Hypothalamus (tissue), 51 donors: ENCODE measurements at regions not wholly inside any gene's neighbourhood (a gene's known extent, or its start where the extent isn't known, plus 50 kb on each side); places are given as distances from the start of the nearest gene placed in this dataset.
A peak's percentile ranks its signal among the peaks of the same experiment; 100 is the strongest.

Source experiments
- DNase-seq, 51 donors: peaks; one replicate each; lab custom pipeline; 2025; lab: John Stamatoyannopoulos, UW

DNA sequence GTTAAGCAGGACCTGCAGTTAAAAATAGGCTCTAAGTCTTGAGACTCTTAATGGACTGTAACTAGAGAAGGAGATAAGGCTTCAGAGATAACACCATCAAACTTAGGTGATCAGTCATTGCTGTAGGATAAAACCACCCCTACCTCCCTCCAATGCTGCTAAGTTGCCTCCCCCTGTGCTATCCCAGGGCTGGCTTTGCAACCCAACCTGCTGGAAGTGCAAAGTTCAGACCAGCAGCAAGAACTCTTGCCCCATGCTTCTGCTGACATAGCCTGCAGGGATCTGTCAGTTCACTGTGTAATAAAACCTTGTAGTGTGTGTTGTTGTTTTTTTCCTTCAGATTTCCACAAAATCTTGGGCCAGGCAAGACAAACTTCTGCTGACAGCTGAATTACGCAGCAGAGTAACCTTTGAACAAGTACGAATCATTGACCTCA lies 57.4 kb upstream of the EPB41L3 start:
- DNase-seq, result no peak

DNA sequence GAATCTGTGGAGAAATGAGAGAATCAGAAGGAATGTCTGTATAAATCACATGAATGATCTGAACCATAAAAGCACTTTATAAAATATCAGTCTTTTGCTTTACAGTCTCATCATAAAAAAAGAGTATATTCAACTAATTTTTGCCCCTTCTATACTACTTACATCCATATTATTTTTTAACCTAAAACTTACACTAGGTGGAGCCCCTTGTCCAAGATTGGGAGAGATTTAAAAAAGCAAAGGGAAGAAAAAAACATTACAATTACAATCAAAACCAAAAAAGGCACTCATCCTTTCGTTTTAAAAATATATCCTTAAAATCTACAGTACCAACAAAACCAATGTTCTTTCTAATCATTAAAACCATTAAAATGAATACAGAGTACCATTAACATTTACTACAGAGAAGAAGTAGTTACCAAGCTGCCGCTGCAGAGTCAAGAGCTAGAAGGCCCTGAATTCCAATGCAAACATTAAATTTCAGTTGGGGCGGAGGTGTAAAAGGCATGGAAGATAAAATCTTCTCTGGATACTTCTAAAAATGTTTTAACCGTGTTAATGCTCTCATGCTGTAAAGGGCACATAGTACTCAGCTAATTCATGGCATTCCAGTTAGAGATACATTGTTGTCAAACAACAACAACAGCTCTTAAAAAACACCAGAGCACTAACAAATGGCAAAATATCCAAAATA lies 56.7 kb upstream of the EPB41L3 start:
- peak in 1 of 51 donors; percentile 13 for DNase-seq

DNA sequence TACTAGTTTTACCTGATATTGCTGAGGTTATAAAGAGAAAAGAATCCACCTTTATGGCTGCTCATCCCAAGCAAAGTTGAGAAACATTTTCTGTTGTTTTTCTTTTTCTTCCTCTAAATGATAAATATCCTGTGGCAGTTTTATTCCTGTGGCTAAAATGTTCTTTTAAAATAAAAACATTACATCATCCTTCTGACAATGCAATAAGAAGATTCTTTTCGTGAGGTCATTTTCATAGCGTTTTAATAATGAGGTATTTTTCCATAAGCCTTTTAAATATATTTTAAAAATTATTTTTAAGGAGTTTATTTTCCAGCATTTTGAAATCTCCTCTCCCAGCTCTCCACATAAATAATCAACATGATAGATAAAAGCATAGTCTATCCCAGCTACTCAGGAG lies 52.8 kb upstream of the EPB41L3 start:
- no peak for DNase-seq
